HepG2 (cell line): ENCODE measurements at regions not wholly inside any gene's neighbourhood (a gene's known extent, or its start where the extent isn't known, plus 50 kb on each side); places are given as distances from the start of the nearest gene placed in this dataset.

Experiments
- ATAC-seq: fragments of 200-7000 bp; cut with Tn5 transposase; 3 replicates; pipeline ENCODE4 v1.9.1; 2020; ENCODE audit warnings: mild to moderate bottlenecking, moderate library complexity
- BruUV-seq: library from RNA; stranded (reverse); fragments of 400-500 nt; replicated peaks from 2 replicates; lab custom pipeline; 2021; lab: Mats Ljungman, UMichigan
- CTCF ChIA-PET: fragments of 300-600 bp; formaldehyde crosslinking; extraction: SDS; loops from one replicate; lab custom pipeline; 2021; ENCODE audit warnings: low total read pairs, inconsistent platforms, low intra/inter-chr PET ratio; lab: Yijun Ruan, JAX
- POLR2A ChIA-PET: fragments of 350-600 bp; sonication (Branson Sonifier 250); formaldehyde crosslinking; loops from one replicate; lab custom pipeline; 2020; ENCODE audit warnings: antibody characterized with exemption, inconsistent platforms; lab: Yijun Ruan, JAX
- DNase-seq: peaks from one replicate; pipeline ENCODE4 v3.0.0-alpha.2; 2015; ENCODE audit warnings: low spot score
- FAIRE-seq: peaks from 3 replicates; lab custom pipeline; 2011; peaks lifted over from hg19 to GRCh38; lab: Jason Lieb, UNC
- H2AFZ ChIP-seq: one replicate; pipeline ENCODE4 v1.6.1; 2011; ENCODE audit warnings: low read length, inconsistent platforms
- H3K27ac ChIP-seq: fragments of 300-600 bp; 3 replicates; pipeline ENCODE4 v1.8.0; 2011; ENCODE audit warnings: mixed run types, mild to moderate bottlenecking, mixed read lengths, low read length, inconsistent platforms; ENCODE audit not compliant: insufficient read depth; ENCODE audit errors: extremely low read length
- H3K27me3 ChIP-seq, 2 experiments: fragments of 200-600 bp in 1 of 2; 2 replicates in 1 of 2; 3 replicates in 1 of 2; pipeline versions ENCODE4 v1.6.0 to v1.8.0; 2011; ENCODE audit warnings: low read length in 2 of 2, mild to moderate bottlenecking in 2 of 2, moderate library complexity in 2 of 2, inconsistent platforms in 1 of 2; ENCODE audit not compliant: insufficient read depth in 2 of 2, control insufficient read depth in 1 of 2
- H3K36me3 ChIP-seq, 2 experiments: fragments of 200-600 bp in 1 of 2; replicated peaks in 1 of 2; 2 replicates in 1 of 2; 3 replicates in 1 of 2; pipeline versions ENCODE4 v1.5.1 to v1.8.0; 2011; ENCODE audit warnings: low read length in 2 of 2, inconsistent platforms in 1 of 2; ENCODE audit not compliant: insufficient read depth in 2 of 2, control insufficient read depth in 1 of 2
- H3K4me1 ChIP-seq: 2 replicates; pipeline ENCODE4 v1.5.1; 2012; ENCODE audit warnings: low read length, inconsistent platforms; ENCODE audit not compliant: insufficient read depth
- H3K4me2 ChIP-seq: 2 replicates; pipeline ENCODE4 v1.6.0; 2011; ENCODE audit warnings: low read depth, low read length, inconsistent platforms
- H3K4me3 ChIP-seq, 3 experiments: fragments of 200-600 bp in 1 of 3; sonication (generic), shearing (Covaris generic) in 1 of 3; replicated peaks in 1 of 3; 2 replicates each; pipeline ENCODE4 v1.5.1; 2011 to 2016; ENCODE audit warnings: low read length in 3 of 3, inconsistent platforms in 2 of 3, low read depth in 2 of 3, mild to moderate bottlenecking in 2 of 3, control low read depth in 1 of 3, mixed read lengths in 1 of 3; ENCODE audit not compliant: insufficient read depth in 1 of 3
- H3K79me2 ChIP-seq: one replicate; pipeline ENCODE4 v1.6.1; 2011; ENCODE audit warnings: low read length, inconsistent platforms; ENCODE audit not compliant: insufficient read depth
- H3K9ac ChIP-seq: 2 replicates; pipeline ENCODE4 v1.6.0; 2011; ENCODE audit warnings: mild to moderate bottlenecking, low read depth, low read length, inconsistent platforms; ENCODE audit not compliant: insufficient read depth
- H3K9me3 ChIP-seq: 2 replicates; pipeline ENCODE4 v1.5.1; 2012; ENCODE audit warnings: mild to moderate bottlenecking, low read length
- H4K20me1 ChIP-seq: 2 replicates; pipeline ENCODE4 v1.6.0; 2011; ENCODE audit warnings: inconsistent platforms, mild to moderate bottlenecking, low read length, moderate library complexity; ENCODE audit not compliant: insufficient read depth
- CEBPZ ChIP-seq: IDR thresholded peaks from 2 replicates; pipeline ENCODE4 v1.6.1; 2012; ENCODE audit warnings: low read length, improper control_type of control experiment
- KLF15 ChIP-seq: sonication (generic); formaldehyde crosslinking; IDR thresholded peaks from 2 replicates; pipeline ENCODE4 v1.8.1; 2023; ENCODE audit warnings: borderline replicate concordance, mild to moderate bottlenecking, inconsistent platforms, missing genetic modification reagents, mixed read lengths
- MAF1 ChIP-seq: sonication (generic); formaldehyde crosslinking; IDR thresholded peaks from 2 replicates; pipeline ENCODE4 v1.5.0; 2020; ENCODE audit warnings: missing genetic modification reagents, borderline replicate concordance
- MAZ ChIP-seq, 2 experiments: sonication (generic) in 1 of 2; formaldehyde crosslinking in 1 of 2; IDR thresholded peaks; 2 replicates each; pipeline versions ENCODE4 v1.5.0 to v1.6.1; 2012 to 2020; ENCODE audit warnings: low read depth in 2 of 2, mild to moderate bottlenecking in 2 of 2, borderline replicate concordance in 1 of 2, improper control_type of control experiment in 1 of 2, low read length in 1 of 2, missing genetic modification reagents in 1 of 2, moderate library complexity in 1 of 2
- NCOR1 ChIP-seq: fragments of 200-600 bp; sonication (generic); IDR thresholded peaks from 2 replicates; pipeline ENCODE4 v1.7.0; 2017; ENCODE audit warnings: antibody characterized with exemption, low read length, borderline replicate concordance
- NFATC3 ChIP-seq: sonication (generic); formaldehyde crosslinking; IDR thresholded peaks from 2 replicates; pipeline ENCODE4 v1.5.1; 2020; ENCODE audit warnings: mild to moderate bottlenecking, missing genetic modification reagents
- SMAD1 ChIP-seq: sonication (generic); formaldehyde crosslinking; IDR thresholded peaks from 2 replicates; pipeline ENCODE4 v1.4.0; 2020; ENCODE audit warnings: missing genetic modification reagents, low read depth, mild to moderate bottlenecking, borderline replicate concordance
- TERF1 ChIP-seq: sonication (generic); formaldehyde crosslinking; IDR thresholded peaks from 2 replicates; pipeline ENCODE4 v1.8.0; 2022; ENCODE audit warnings: mild to moderate bottlenecking, missing genetic modification reagents, moderate library complexity
- TSC22D2 ChIP-seq: sonication (generic); formaldehyde crosslinking; IDR thresholded peaks from 2 replicates; pipeline ENCODE4 v1.5.1; 2020; ENCODE audit warnings: missing genetic modification reagents, mild to moderate bottlenecking, borderline replicate concordance
- ZC3H4 ChIP-seq: sonication (generic); formaldehyde crosslinking; IDR thresholded peaks from 2 replicates; pipeline ENCODE4 v1.4.0; 2020; ENCODE audit warnings: missing genetic modification reagents, borderline replicate concordance
- ZFP36 ChIP-seq: fragments of 150-350 bp; IDR thresholded peaks from 2 replicates; pipeline ENCODE4 v1.6.1; 2018; ENCODE audit warnings: borderline replicate concordance, low read length, low read depth; ENCODE audit not compliant: partially characterized antibody
- ZFP82 ChIP-seq: sonication (generic); formaldehyde crosslinking; IDR thresholded peaks from 2 replicates; pipeline ENCODE4 v1.5.1; 2020; ENCODE audit warnings: mild to moderate bottlenecking, missing genetic modification reagents, borderline replicate concordance
- ZFP90 ChIP-seq: sonication (generic); formaldehyde crosslinking; IDR thresholded peaks from 2 replicates; pipeline ENCODE4 v1.8.0; 2022; ENCODE audit warnings: missing genetic modification reagents, mild to moderate bottlenecking, inconsistent platforms, borderline replicate concordance
- ZNF20 ChIP-seq: sonication (generic); formaldehyde crosslinking; IDR thresholded peaks from 2 replicates; pipeline ENCODE4 v1.4.0; 2020; ENCODE audit warnings: mild to moderate bottlenecking, moderate library complexity, missing genetic modification reagents
- ZSCAN21 ChIP-seq: sonication (generic); formaldehyde crosslinking; IDR thresholded peaks from 2 replicates; pipeline ENCODE4 v1.8.0; 2022; ENCODE audit warnings: mild to moderate bottlenecking, missing genetic modification reagents, moderate library complexity, borderline replicate concordance
- WGBS: methylation state at CpG from one replicate; pipeline ENCODE4 v1.1.6; 2017; ENCODE audit warnings: low lambda C conversion rate; 5-methylcytosine and 5-hydroxymethylcytosine counted together
- in situ Hi-C: cut with HindIII; loops from 2 replicates; pipeline ENCODE4 v1.10.0; 2017; ENCODE audit warnings: low pct_unique_long_range_greater_than_20kb; ENCODE audit not compliant: extremely low pct_ligation_motif_present
- intact Hi-C: fragments of 100-400 bp; cut with micrococcal nuclease; formaldehyde crosslinking; loops from one replicate; pipeline ENCODE4 v1.10.0; 2022; ENCODE audit not compliant: unreplicated experiment
- TF ChIP-seq, protein P1 (sequence below): sonication (generic); formaldehyde crosslinking; IDR thresholded peaks from 2 replicates; pipeline ENCODE4 v1.5.0; 2020; ENCODE audit warnings: mild to moderate bottlenecking, missing genetic modification reagents

DNA sequence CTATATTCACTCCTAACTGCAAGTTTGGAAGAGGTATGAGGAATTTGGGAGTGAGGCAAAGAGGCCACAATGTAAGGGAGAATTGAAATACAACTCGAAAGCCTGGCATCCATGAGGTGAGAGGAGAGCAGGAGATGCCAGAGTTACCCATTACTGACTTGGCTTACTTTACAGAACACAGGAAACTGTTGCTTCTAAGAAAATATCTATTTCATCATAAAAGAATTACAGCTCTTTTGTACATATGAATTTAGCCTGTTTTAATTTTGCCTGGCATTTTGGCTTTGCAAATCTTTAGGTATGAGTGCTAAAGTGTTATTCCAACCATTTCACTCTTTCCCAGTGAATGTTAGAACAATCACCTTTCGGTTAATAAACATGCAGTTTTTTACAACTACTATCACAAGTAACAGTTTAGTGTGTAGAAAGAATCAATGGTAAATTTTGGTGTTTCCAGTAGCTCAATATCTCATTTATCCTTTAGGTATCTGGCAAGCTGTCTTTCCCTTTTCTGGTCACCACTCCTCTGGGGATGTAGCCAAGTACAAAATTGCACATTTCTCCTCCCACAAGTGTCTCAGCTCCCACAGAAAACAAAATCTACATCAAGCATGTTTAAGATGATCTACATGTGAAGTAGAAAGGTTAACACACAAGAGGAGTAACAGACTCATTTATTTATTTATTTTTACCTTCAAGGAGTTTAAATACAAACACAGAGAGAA is 196.6 kb upstream of the DCN start (continued):
- TF ChIP-seq NFATC3 (CRISPR knock-in tag) (no peak), TERF1 (CRISPR knock-in tag) (no peak), ZC3H4 (CRISPR knock-in tag) (no peak), ZFP82 (CRISPR knock-in tag) (no peak), ZFP90 (no peak), CEBPZ (no peak)

DNA sequence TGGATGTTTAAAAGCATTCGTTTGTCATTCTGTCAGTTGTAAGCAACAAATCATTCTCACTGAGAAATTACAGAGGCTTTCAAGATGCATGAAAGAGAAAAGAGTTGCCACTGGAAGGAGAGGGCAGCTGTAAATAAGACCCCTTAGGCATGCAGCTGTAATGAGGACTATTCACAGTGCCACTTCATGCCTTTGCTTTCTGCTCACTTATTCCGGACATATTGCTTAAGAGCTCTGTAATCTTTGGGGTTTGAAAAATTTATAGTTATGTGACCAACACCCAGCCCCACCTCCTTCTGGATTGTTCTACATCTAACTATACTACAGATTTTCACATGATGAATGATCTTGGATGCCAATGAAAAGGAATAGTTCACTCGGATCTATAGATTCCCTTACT is 194.8 kb upstream of the DCN start:
- H3K4me3 ChIP-seq: no peak overlapping the region
- no peaks in the 10 kb centered on the region for H3K27me3 ChIP-seq
- no TSS peak for BruUV-seq
- intact Hi-C loops (no loop called here), in situ Hi-C loops (loop anchor here (25.0 kb wide), 2 partner anchors 1035 to 1235 kb away; no protein-coding TSS in a partner anchor)
- 8% methylated on average over 3 of the region's 3 CpGs for whole genome bisulfite sequencing
- ChIA-PET CTCF (no interaction called here), POLR2A (no interaction called here)
- no peaks in the 10 kb centered on the region for H3K36me3 ChIP-seq
- no peak overlapping the region for H3K4me2 ChIP-seq
- H3K79me2 ChIP-seq: no peaks in the 10 kb centered on the region
- H3K9me3 ChIP-seq: no peaks in the 10 kb centered on the region
- no peaks in the 10 kb centered on the region for H3K4me1 ChIP-seq
- ATAC-seq (no peak), DNase-seq (no peak), FAIRE-seq (no peak)
- H3K9ac ChIP-seq: no peak overlapping the region
- H2AFZ ChIP-seq: no peak overlapping the region
- no peaks in the 10 kb centered on the region for H4K20me1 ChIP-seq
- H3K27ac ChIP-seq: no peak overlapping the region
- TF ChIP-seq ZNF20: no peak
- TF ChIP-seq, protein P1, sequence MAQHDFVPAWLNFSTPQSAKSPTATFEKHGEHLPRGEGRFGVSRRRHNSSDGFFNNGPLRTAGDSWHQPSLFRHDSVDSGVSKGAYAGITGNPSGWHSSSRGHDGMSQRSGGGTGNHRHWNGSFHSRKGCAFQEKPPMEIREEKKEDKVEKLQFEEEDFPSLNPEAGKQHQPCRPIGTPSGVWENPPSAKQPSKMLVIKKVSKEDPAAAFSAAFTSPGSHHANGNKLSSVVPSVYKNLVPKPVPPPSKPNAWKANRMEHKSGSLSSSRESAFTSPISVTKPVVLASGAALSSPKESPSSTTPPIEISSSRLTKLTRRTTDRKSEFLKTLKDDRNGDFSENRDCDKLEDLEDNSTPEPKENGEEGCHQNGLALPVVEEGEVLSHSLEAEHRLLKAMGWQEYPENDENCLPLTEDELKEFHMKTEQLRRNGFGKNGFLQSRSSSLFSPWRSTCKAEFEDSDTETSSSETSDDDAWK (CRISPR knock-in tag): no peak
- TF ChIP-seq ZFP36: no peak
- TF ChIP-seq MAZ (IDR thresholded peaks at IDR 0.05; ENCODE audit: borderline replicate concordance, low read depth, low read length): no peak
- TF ChIP-seq MAZ (CRISPR knock-in tag; IDR thresholded peaks at IDR 0.05; ENCODE audit: low read depth): no peak
- no peak for TF ChIP-seq KLF15 (CRISPR knock-in tag)
- TF ChIP-seq SMAD1 (CRISPR knock-in tag): no peak
- TF ChIP-seq TSC22D2 (CRISPR knock-in tag): no peak
- no peak for TF ChIP-seq NCOR1
- TF ChIP-seq ZSCAN21: no peak
- no peak for TF ChIP-seq MAF1
